ENCODE measurements at regions not wholly inside any gene's neighbourhood (a gene's known extent, or its start where the extent isn't known, plus 50 kb on each side); places are given as distances from the start of the nearest gene placed in this dataset.
"Not testable (repeated sequence)": the region's sequence is repeated elsewhere in the genome, so short reads cannot be mapped to it uniquely, and the experiment has no call there.

DNA sequence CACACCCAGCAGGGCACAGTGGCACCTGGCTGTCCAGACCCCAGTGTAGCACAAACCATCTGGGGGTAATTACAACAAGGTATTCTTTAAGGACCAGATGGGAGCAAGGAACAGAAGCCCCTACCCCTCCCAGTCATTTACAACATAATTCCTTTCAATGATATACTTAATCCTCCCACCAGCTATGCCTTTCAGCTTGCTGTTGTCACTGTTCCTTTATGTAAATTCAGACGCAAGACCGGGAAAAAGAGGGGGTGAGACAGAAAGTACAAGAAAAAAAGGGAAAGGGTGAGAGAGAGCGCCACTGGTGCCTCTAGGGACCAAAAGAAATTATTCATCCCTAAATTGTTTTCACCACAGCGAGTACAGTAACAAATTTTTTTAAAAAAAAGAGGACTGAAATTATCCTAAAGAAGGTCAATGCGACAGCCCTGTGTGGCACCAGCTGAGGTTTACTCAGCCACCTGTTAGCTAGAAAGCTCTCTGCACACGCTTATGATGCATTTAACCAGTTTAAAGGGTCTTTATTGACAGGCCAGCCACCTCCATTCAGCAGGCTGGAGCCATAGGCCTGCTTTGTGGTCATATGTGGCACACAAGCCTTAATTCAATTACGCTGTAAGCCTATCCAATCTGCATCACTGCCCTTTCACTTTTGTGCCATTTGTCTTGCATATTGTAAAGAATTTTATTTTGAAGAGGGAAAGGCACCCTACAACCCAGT, 210.2 kb upstream of the ISL1 start:
- DNase-seq, result no peak

DNA sequence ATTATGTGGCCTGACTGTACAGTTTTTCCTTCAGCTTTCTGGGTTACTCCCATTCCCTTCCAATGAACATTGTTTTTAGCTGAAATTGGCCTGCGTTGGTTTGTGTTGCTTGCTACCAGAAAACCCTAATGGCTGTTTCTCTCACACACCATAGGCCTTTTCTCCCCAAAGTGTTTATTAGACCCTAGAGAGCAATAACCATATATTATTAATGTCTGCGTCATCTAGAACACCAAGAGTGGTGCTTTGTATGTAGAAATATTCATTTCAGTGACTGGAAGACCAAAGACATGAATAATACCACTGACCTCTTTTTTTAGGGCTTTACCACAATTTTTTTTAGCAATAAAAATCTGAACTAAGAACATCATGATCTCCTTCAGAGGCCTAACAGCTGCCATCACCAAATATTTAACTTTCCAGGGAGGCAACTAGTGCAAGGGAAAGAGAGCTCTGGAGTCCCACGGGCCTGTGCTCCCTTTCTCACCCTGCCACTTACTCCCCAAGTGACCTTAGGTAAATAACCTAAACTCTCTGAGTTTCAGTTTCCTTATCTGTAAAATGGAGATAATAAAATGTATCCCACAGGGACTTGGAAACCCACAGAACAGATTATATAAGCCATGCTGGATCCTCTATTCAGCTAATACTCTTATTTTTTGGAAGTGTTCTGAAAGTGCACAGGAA, 201.9 kb upstream of the ISL1 start:
- DNase-seq, result no peak

DNA sequence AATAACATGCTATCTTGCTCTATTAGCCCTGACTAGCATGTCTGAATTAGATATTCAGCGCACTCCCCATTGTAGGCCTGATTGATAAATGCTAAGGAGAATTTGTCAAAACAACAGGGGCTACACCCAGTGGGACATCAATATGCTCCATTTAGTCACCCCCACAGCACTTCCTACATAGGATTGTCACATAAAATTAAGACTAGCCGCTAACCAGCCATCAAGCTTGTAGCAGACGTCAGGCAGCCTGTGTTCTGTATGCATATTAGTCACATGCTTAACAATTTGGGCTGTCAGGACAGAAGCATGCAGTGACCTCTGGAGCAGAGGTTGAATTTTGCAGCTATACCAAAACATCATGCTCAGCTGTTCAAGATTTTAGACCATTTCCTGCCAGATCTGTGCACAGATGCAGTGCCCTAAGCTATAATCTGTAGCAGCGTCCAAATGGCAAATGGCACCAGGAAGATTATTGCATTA, 197.4 kb upstream of the ISL1 start:
- DNase-seq, result no peak

DNA sequence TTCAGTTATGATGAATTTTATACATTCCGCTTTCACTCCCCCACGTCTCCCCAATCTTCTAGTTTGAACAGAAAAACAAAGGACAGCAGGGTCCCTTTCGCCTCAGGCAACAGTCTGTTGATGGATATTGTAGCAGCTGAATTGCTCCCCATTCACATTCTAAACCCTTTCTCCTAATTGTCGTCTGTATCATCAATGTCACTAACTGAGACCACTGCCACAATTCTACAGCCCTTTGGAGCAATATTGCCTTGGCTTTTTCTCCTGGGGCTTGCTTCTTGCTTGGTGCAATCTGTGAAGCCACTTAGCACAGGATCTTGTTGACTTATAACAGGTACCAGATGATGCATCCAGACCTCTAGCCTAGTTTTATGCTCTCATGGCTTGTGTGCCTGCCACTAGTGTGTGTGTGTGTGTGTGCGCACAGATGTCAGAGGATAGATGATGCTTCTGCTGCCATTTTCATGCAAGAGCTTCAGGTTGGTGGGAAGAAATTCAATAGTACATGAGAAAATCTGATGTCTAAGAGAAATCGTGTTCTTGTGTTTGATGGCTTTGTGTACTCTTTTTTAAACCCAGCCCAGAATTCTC, 195.2 kb upstream of the ISL1 start:
- no peak for DNase-seq

DNA sequence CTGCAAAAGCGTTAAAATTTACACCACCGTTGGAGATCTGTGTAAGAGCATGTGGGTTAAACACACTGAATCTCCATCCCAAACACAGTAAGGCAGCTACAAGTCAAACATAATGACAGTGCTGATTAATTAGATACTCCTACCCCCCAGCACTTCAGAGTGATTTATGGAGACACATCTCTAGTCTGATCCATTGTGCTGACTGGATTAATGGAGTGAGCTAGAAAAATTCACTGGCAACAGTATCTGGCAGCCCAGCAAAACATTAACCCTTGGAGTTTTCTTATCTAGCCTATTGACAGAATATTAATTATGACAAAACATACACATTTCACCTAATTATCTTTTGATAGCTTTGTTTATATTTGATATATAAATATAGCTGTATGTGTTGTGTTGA, 188.6 kb upstream of the ISL1 start:
- no peak for DNase-seq

DNA sequence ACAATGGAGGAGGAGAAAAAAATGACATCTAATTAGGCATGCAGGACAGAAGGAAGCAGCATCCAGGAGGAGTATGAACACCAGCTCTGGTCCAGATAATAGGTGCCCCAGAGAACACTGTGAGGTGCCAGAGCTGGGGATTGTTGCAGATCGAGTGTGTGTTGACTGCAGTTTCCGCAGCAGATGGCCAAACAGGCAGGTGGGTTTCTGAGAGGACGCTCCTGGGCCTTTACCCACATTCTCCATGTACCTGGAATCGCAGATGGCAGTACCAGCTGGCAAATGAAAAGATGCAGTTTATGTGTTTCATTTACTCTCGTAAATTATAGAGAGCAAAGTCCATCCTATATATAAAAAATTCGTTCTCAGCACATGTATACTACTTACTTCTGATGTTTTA, 182.2 kb upstream of the ISL1 start:
- no peak for DNase-seq

DNA sequence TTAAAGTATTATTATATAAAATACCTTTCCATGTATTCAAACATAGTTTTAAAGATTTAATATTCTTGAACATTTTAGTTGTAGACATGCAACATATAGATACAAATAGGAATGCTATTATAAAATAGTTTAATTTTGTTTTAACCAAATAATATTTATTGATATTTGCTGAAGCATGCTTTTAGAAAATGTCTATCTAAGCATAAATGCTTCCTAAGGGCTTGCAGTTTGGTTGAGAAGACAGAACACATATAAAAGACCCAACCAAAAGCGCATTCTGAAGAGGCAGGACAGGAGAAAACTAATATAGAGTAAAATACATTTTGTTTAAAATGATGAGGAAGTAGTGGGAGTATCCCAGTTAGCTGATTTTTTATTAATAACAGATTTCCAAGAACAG, 181.5 kb upstream of the ISL1 start:
- DNase-seq, result no peak

DNA sequence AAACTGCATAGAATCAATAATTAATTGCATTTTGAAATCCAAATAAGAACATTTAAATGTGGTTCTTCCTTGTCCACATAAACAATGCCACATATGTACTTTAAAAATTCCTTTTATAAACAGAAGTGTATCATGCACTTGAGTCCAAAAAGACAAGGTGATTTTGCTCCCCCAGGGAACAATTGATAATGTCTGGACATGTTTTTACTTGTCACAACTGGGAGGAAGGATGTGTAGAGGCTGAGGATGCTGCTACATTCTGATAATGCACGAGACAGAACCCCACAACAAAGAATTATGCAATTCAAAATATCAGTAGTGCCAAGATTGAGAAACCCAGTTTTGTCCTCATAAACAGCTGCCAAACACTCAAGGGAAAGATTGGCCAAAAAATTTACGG, 181.1 kb upstream of the ISL1 start:
- no peak for DNase-seq

DNA sequence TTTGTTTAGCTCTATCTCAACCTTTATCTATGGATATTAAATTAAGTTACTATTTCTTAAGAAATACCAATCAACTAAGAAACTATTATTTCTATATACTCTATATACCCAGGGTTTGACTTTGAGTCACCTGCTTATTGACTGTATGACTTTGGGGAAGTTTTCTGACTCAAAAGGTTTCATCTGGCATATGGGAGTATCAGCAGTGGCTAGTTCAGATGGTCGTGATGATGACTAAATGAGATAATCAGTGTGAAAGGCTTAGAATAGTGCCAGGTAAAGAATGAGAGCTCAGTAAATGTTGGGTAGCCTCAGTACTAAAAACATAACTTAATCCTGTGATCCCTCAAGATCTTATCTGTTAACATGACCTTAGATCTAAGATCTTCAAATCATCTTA, 179.7 kb upstream of the ISL1 start:
- no peak for DNase-seq

DNA sequence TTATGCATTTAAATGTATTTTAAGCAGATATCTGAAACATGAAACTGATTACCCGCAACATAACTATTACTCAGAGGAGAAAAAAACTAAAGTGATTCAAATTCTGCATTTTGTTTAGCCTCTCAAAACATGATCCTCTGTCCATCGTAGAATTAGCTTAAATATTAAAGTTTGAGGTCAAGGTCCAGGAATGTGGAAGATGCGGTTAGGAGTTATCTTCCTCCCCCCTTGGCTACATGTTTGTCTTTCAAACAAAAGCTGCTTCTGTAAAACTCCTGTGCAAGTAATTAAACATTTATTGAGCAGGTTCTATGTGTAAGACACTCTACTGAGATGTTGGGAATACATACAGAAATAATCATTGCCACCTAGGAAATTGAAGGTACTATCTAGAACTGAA, 175.0 kb upstream of the ISL1 start:
- DNase-seq, result no peak

DNA sequence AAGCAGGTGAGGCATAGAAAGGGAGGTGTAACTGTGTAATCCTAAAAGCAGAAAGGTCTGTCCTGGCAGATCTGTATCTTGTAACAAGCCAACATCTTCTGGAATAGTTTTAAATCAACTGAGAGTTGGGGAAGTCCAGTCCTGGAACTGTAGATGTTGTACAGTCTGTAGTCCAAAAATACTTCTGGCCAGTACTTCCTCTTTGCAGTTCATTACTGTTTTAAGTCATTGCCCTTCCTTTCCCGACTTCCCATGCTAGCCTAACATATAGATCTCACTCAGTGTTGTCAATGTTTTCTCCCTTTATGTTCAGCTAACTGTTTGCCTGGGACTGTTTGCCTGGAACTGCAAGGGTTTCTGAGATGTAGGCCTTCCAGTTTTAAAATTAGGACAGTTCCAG, 168.5 kb upstream of the ISL1 start:
- no peak for DNase-seq

DNA sequence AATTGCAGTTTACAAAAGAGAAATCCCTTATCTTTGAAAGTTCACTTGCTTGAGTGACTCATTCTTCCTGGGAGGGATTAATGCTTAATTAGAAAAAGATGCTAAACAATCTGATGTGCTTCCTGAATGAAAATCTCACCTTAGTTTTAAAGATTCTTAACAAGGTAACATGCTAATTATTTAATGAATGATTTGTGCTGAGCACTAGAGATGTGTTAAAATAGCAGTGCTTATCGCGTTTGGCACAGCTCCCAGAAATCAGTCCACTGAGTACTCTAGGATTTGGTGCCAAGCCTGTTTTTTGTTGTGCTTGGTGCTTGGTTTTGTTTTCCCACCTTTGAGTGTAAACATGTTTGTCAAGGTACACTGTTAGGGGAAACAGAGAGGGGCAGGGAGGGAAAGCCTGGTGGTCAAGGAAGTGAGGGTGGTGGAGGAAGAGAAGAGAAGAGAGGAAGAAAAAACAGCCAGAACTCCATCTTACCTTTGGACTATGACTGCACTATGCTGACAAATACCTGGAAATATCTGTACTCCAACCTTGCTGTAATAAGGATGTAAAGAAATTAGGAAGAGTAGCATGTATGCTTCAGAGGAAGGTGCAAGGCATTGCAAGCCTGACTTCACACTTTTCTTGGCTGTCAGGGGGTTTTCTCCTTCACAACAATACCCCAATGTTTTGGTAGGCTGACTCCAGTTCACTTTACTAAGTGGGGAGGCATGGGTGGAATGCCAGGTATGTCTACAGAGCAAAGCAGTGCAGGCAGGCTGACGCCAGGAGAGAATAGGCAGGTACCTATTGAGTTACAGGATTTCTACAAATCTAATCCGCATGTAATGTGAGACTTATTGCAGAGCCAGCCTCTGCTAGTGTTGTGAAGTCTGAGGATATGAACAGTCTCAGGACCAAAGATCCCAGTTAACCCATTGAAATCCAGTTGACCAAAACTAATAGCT, 157.2 kb upstream of the ISL1 start:
- DNase-seq, result no peak

DNA sequence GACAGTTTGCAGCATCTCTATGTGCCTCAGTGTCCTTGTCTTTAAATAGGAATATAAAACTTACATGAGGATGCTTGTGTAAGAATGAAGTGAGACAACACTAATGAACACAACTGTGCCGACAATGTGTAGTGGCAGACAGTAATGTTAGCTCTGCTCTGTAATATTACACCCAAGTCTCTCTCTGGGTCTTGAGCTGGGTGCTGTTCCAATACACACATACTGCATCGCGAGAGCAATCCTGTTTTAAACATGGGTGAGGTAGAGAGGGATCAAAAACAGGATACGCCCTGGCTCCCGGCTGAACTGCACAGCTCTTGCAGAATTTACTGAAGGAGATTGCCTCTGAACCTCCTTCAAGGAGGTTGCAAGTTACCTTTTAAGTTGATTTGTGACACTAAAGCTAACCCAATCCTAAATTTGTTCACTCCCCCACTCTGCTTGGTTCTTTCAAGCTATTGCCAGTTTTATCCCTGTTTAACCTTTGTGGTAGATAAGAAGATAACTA, 155.2 kb upstream of the ISL1 start:
- no peak for DNase-seq

DNA sequence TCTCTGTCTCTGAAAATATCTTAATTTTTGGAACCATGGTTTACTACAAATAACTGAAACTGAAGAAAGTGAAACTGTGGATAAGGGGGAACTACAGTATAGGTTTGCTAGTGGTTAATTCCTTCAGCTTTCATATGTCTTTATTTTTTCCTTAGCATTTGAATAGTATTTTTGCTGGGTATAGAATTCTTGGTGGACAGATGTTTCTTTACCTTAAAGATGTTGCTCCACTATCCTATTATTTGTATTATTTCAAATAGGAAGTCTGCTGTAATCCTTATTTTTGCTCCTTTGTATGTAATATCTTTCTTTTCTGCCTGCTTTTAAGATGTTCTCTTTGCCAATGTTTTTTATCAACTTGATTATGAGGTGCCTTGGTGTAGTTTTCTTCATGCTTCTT, 152.9 kb upstream of the ISL1 start:
- no peak for DNase-seq

DNA sequence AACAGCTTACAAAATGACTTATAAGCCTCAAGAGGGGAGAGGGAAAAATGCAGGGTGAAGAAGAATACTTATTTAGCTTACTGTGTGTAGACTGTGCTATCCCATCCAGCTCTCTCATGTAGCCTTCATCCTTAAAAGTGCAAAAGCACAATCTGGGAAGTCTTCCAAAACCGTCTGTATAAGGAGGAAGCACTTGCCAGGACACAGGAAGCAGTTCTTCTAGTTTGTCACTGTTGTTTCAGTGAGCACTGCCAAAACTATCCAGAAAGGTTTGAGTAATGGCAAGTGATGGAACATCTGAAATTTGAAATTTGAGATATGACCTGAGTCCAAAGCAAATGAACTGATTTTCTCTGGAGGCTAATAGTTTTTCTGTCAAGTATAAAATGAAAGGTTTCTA, 140.8 kb upstream of the ISL1 start:
- DNase-seq, result no peak

DNA sequence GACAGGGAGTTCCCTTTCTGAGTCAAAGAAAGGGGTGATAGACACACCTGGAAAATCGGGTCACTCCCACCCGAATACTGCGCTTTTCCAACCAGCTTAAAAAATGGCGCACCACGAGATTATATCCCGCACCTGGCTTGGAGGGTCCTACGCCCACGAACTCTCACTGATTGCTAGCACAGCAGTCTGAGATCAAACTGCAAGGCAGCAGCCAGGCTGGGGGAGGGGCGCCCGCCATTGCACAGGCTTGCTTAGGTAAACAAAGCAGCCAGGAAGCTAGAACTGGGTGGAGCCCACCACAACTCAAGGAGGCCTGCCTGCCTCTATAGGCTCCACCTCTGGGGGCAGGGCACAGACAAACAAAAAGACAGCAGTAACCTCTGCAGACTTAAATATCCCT, 132.3 kb upstream of the ISL1 start:
- DNase-seq, result not testable (repeated sequence)

DNA sequence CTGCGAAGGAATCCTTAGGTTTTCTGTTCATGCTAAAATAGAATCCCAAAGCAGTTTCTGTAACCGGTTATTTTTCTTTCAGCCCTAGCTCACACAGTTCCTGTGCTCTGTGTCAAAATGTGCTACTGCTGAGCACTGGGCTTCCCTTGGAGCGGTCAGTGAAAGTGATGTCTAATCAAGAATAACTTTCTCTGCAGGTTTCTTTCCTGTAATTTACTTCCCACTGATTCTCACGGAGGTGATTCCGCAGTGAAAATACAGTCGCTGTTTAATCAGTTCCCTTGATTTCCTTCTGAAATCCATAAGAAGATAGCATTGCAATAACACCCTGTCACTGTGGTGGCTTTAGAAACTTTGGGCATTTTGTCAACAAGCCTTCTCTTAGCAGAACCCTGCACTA, 112.0 kb upstream of the ISL1 start:
- DNase-seq, result no peak

DNA sequence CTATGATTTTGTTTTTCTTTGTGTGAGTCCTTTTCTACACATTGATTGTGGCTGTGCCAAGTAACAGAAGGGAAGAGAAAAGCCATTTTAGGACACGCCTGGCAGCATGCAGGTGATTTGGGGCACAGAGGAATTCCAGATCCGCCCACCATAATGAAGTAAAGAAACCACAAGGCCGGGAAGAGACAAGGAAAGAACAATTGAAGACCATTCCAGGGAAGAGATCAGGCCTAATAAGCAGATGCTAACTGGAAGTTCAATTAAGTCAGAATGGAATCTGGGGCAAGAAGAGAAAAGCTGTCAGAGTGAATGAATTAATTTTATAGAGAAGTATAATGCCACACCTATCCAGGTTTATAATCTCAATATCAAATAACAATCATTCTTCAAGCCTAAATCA, 110.2 kb upstream of the ISL1 start:
- DNase-seq, result no peak

DNA sequence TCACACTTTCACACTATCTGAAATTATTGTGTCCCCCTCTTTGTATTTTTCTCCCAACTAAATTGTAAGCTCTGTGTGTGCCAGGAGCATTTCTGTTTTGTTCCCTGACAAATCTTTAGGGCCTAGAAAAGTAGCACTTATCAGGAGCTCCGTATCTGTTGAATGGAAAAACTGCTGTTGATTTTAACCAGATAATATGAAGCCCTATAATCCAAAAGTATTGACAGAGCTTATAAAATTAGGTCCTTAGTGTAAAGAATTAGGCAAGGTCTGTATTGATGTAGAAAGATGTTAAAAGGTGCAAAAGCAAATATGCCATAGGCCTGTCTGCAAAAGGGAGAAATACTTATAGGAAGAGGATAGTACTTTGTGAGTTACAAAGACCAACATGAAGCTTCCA, 109.4 kb upstream of the ISL1 start:
- no peak for DNase-seq

DNA sequence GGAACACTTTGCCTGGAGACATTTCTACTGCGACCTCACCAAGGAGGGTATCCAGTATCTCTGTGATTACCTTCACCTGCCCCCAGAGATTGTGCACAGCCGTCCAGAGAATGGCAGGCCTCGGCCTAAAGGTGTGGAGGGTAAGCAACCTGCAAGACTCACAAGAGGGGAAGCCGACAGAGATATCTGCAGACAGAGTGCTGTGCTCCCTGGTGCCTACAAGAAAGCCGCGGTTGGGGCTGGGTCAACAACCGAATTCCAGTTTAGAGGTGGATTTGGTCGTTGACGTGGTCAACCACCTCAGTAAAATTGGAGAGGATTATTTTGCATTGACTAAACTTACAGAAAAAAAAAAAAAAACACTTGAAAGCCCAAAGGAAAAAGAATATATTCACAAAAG, 107.8 kb upstream of the ISL1 start:
- DNase-seq, result no peak

DNA sequence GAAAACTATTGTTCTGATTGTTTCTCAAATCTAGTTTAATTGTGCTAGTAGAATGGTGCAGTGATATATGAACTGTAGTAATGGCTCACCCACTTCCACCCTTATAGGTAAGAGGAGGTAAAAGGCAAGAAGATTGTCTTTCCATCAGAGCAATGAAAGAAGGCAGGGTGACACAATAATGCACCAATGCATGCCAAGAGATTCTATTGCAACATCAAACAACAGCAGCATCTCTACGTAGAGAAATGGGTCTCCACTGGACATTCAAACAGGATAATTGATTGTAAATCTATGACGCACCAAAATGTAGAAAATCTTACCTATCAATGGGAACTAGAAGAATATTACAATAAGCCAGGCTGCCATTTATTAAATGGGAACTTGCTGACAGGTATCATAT, 107.0 kb upstream of the ISL1 start:
- no peak for DNase-seq

DNA sequence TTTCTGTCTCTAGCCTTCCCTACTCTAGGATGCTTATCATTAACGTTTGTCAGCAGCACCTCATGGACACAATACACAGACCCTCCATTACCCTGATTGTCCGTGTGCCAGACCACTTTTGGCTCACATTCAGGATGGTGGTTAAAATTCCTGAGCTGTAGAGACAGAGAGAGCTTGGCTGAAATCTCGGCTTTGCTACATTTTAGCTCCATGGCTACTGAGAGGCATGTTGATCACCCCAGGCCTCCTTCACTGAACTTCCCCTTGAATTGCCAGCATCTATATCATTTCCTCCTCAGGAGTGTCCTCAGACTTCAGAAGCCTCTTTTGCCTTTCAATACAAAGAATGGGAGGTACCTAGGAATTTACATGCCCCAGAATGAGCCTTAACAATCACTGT, 104.7 kb upstream of the ISL1 start:
- no peak for DNase-seq

Data from femur (tissue), 1 donor.